SK-N-SH (cell line): ENCODE measurements at regions not wholly inside any gene's neighbourhood (a gene's known extent, or its start where the extent isn't known, plus 50 kb on each side); places are given as distances from the start of the nearest gene placed in this dataset.

Experiments used
- CTCF ChIA-PET: fragments of 300-600, 350-600 bp; formaldehyde crosslinking; extraction: SDS; loops from one replicate; lab custom pipeline; 2021; lab: Yijun Ruan, JAX
- POLR2A ChIA-PET: fragments of 350-600 bp; sonication (Branson Sonifier 250); formaldehyde crosslinking; extraction: SDS; loops from one replicate; lab custom pipeline; 2020; ENCODE audit warnings: antibody characterized with exemption, inconsistent platforms; lab: Yijun Ruan, JAX
- DNase-seq: peaks from one replicate; pipeline ENCODE4 v3.0.0; 2012
- H2AFZ ChIP-seq: fragments of 200-600 bp; sonication (generic); 2 replicates; pipeline ENCODE4 v1.8.1; 2016; ENCODE audit warnings: antibody characterized with exemption, mild to moderate bottlenecking, low read depth
- H3F3A ChIP-seq: fragments of 200-600 bp; sonication (generic); replicated peaks from 2 replicates; pipeline ENCODE3; 2016; ENCODE audit warnings: antibody characterized with exemption, mild to moderate bottlenecking; ENCODE audit not compliant: insufficient read depth
- H3K27ac ChIP-seq, 2 experiments: fragments of 200-500 bp in 1 of 2; fragments of 200-600 bp in 1 of 2; sonication (Bioruptor generic) in 1 of 2; sonication (generic), shearing (Covaris generic) in 1 of 2; 2 replicates each; pipeline versions ENCODE4 v1.5.1 to v1.6.1; 2014 to 2016; ENCODE audit warnings: low read depth in 2 of 2, inconsistent platforms in 1 of 2, low read length in 1 of 2, mild to moderate bottlenecking in 1 of 2, mixed read lengths in 1 of 2
- H3K27me3 ChIP-seq: fragments of 200-600 bp; sonication (generic), shearing (Covaris generic); 2 replicates; pipeline ENCODE4 v1.6.1; 2016; ENCODE audit warnings: mixed run types; ENCODE audit not compliant: insufficient read depth
- H3K36me3 ChIP-seq, 2 experiments: fragments of 200-500 bp in 1 of 2; fragments of 200-600 bp in 1 of 2; sonication (Bioruptor generic) in 1 of 2; sonication (generic) in 1 of 2; replicated peaks in 1 of 2; 2 replicates each; pipeline versions ENCODE3 to v1.5.1; 2014 to 2016; ENCODE audit warnings: low read length in 1 of 2, mild to moderate bottlenecking in 1 of 2; ENCODE audit not compliant: insufficient read depth in 2 of 2, control insufficient read depth in 1 of 2
- H3K4me1 ChIP-seq, 2 experiments: fragments of 200-500 bp in 1 of 2; fragments of 200-600 bp in 1 of 2; sonication (Bioruptor generic) in 1 of 2; sonication (generic), shearing (Covaris generic) in 1 of 2; 2 replicates each; pipeline versions ENCODE4 v1.5.1 to v1.6.1; 2014 to 2016; ENCODE audit warnings: low read depth in 1 of 2, low read length in 1 of 2, mixed run types in 1 of 2; ENCODE audit not compliant: insufficient read depth in 2 of 2, control insufficient read depth in 1 of 2
- H3K4me2 ChIP-seq: fragments of 200-600 bp; sonication (generic), shearing (Covaris generic); 2 replicates; pipeline ENCODE4 v1.6.1; 2017; ENCODE audit warnings: mixed run types
- H3K4me3 ChIP-seq, 2 experiments: fragments of 200-500 bp in 1 of 2; fragments of 200-600 bp in 1 of 2; sonication (Bioruptor generic) in 1 of 2; sonication (generic), shearing (Covaris generic) in 1 of 2; 2 replicates each; pipeline versions ENCODE4 v1.5.1 to v1.8.1; 2014 to 2016; ENCODE audit warnings: low read depth in 2 of 2, inconsistent platforms in 1 of 2, low read length in 1 of 2, mild to moderate bottlenecking in 1 of 2, mixed read lengths in 1 of 2, moderate library complexity in 1 of 2
- H3K79me2 ChIP-seq: fragments of 200-600 bp; sonication (generic); 2 replicates; pipeline ENCODE4 v1.8.1; 2017; ENCODE audit warnings: mild to moderate bottlenecking; ENCODE audit not compliant: insufficient read depth
- H3K9ac ChIP-seq: fragments of 200-600 bp; sonication (generic); 2 replicates; pipeline ENCODE4 v1.6.1; 2017; ENCODE audit warnings: mixed run types
- H3K9me2 ChIP-seq: fragments of 200-600 bp; sonication (generic); 2 replicates; pipeline ENCODE4 v1.6.1; 2017; ENCODE audit warnings: mixed run types
- H3K9me3 ChIP-seq: fragments of 200-600 bp; sonication (generic); 2 replicates; pipeline ENCODE4 v1.6.1; 2017; ENCODE audit warnings: mixed run types, mild to moderate bottlenecking, moderate library complexity
- H4K20me1 ChIP-seq: fragments of 200-600 bp; sonication (generic); 2 replicates; pipeline ENCODE4 v1.6.1; 2017; ENCODE audit warnings: mild to moderate bottlenecking, mixed run types; ENCODE audit not compliant: insufficient read depth
- ELF1 ChIP-seq: IDR thresholded peaks from 2 replicates; pipeline ENCODE4 v1.4.0; 2012
- EP300 ChIP-seq, 2 experiments: IDR thresholded peaks; 2 replicates each; pipeline versions ENCODE4 v1.4.0 to v1.6.1; 2012; ENCODE audit warnings: borderline replicate concordance in 1 of 2, low read depth in 1 of 2, low read length in 1 of 2
- EZH2phosphoT487 ChIP-seq: fragments of 200-600 bp; sonication (generic); IDR thresholded peaks from 2 replicates; pipeline ENCODE4 v1.6.1; 2017; ENCODE audit warnings: low read depth, mixed run types, mild to moderate bottlenecking, antibody characterized with exemption, moderate library complexity, borderline replicate concordance
- NRF1 ChIP-seq: IDR thresholded peaks from 2 replicates; pipeline ENCODE4 v1.6.1; 2012; ENCODE audit warnings: low read depth, mild to moderate bottlenecking, low read length
- PBX3 ChIP-seq: IDR thresholded peaks from 2 replicates; pipeline ENCODE4; 2012
- RCOR1 ChIP-seq: fragments of 150-350 bp; IDR thresholded peaks from 2 replicates; pipeline ENCODE4 v1.6.1; 2017; ENCODE audit warnings: antibody characterized with exemption, low read length
- RFX5 ChIP-seq: IDR thresholded peaks from 2 replicates; pipeline ENCODE4 v1.6.1; 2012; ENCODE audit warnings: mild to moderate bottlenecking, improper control_type of control experiment, low read length
- USF2 ChIP-seq: fragments of 150-350 bp; IDR thresholded peaks from 2 replicates; pipeline ENCODE4 v1.6.1; 2017; ENCODE audit warnings: antibody characterized with exemption, low read length, low read depth, borderline replicate concordance
- ZBTB33 ChIP-seq: IDR thresholded peaks from 2 replicates; pipeline ENCODE4 v1.4.0; 2012; ENCODE audit warnings: low read depth, borderline replicate concordance
- WGBS: methylation state at CpG from one replicate; pipeline ENCODE4 v1.1.6; 2017; ENCODE audit warnings: low lambda C conversion rate; 5-methylcytosine and 5-hydroxymethylcytosine counted together

GRCh38 chr7:155984028-155984580 lies 171.8 kb upstream of the SHH start:
- no peaks in the 10 kb centered on the region for H3K4me1 ChIP-seq
- no peaks in the 10 kb centered on the region for H4K20me1 ChIP-seq
- DNase-seq: no peak
- ChIA-PET POLR2A (no interaction called here), CTCF (no interaction called here)
- no peak overlapping the region for H3K4me2 ChIP-seq
- H3K27ac ChIP-seq: no peak overlapping the region
- TF ChIP-seq ZBTB33 (no peak), RCOR1 (no peak)
- 16% methylated on average over 10 of the region's 10 CpGs for WGBS
- H3K36me3 ChIP-seq: no peaks in the 10 kb centered on the region
- no peak overlapping the region for H3K4me3 ChIP-seq
- no peaks in the 10 kb centered on the region for H3K79me2 ChIP-seq
- H3K9ac ChIP-seq: no peak overlapping the region
- no peaks in the 10 kb centered on the region for H3F3A ChIP-seq
- no peaks in the 10 kb centered on the region for H3K9me3 ChIP-seq
- no peak overlapping the region for H2AFZ ChIP-seq
- no peaks in the 10 kb centered on the region for H3K9me2 ChIP-seq
- peaks cover 90% of the 10 kb centered on the region for H3K27me3 ChIP-seq

GRCh38 chr7:155983176-155983815 lies 171.0 kb upstream of the SHH start:
- H3K9me3 ChIP-seq: no peaks in the 10 kb centered on the region
- H3K27me3 ChIP-seq: peaks cover 88% of the 10 kb centered on the region
- H3K4me1 ChIP-seq: no peaks in the 10 kb centered on the region
- no peak overlapping the region for H3K9ac ChIP-seq
- ChIA-PET POLR2A (no interaction called here), CTCF (no interaction called here)
- no peak overlapping the region for H3K4me2 ChIP-seq
- no peak overlapping the region for H3K27ac ChIP-seq
- no peaks in the 10 kb centered on the region for H3F3A ChIP-seq
- no peaks in the 10 kb centered on the region for H4K20me1 ChIP-seq
- no peaks in the 10 kb centered on the region for H3K79me2 ChIP-seq
- TF ChIP-seq PBX3: no peak
- TF ChIP-seq RFX5: no peak
- no peak for TF ChIP-seq USF2
- no peak for TF ChIP-seq NRF1
- no peak for TF ChIP-seq ELF1
- no peak for TF ChIP-seq EZH2phosphoT487
- no peak for TF ChIP-seq EP300 (IDR thresholded peaks at IDR 0.05; ENCODE audit: borderline replicate concordance in 1 of 2, low read depth in 1 of 2, low read length in 1 of 2)
- H3K36me3 ChIP-seq: no peaks in the 10 kb centered on the region
- H2AFZ ChIP-seq: no peak overlapping the region
- no peak for DNase-seq
- no peak overlapping the region for H3K4me3 ChIP-seq
- no peaks in the 10 kb centered on the region for H3K9me2 ChIP-seq
- WGBS: 23% methylated on average over 11 of the region's 14 CpGs
